GM19463 (cell line): ENCODE measurements at regions not wholly inside any gene's neighbourhood (a gene's known extent, or its start where the extent isn't known, plus 50 kb on each side); places are given as distances from the start of the nearest gene placed in this dataset.
"Not testable (repeated sequence)": the region's sequence is repeated elsewhere in the genome, so short reads cannot be mapped to it uniquely, and the experiment has no call there.

ENCODE experiments used
- ATAC-seq: cut with Tn5 transposase; IDR thresholded peaks from one replicate; pipeline ENCODE4 v1.9.1; 2021; ENCODE audit warnings: mild to moderate bottlenecking, moderate library complexity; ENCODE audit not compliant: unreplicated experiment

DNA sequence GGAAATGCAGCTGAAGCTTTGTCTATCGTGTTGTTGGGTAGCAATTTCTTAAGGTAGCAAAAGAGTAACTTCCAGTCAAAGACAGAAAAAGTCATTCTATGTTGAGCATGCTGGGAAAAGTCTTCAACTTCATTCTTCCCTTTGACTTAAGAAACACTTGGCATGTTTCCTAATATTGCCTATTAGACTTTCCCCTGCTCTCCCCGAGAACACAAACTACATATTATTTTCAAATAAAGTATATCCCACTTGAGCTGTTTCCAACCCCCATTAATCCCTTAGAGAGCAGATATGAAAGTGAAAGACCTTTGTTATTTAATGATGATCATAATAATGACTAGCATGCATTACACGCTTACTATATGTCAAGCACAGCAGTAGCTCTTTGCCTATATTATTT lies 136.0 kb upstream of the SPOPL start:
- ATAC-seq, result no peak

DNA sequence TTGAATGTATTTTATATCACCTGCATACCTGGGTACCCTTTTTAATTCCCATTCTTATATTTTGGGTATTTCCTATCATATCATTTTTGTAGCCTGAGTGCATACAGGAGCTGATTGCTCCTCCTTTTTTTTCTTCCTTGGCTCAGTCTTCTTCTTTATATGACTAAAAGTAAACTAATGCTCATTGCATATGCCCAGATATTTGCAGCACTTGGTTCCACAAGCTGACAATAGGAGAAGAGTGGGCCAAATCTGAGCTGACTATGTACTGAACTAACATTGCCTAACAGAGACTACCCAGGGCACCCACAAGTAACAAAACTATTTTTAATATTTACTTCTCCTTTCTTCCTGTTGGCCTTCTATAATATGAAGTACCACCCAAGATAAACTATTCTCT lies 131.7 kb upstream of the SPOPL start:
- ATAC-seq, result no peak

DNA sequence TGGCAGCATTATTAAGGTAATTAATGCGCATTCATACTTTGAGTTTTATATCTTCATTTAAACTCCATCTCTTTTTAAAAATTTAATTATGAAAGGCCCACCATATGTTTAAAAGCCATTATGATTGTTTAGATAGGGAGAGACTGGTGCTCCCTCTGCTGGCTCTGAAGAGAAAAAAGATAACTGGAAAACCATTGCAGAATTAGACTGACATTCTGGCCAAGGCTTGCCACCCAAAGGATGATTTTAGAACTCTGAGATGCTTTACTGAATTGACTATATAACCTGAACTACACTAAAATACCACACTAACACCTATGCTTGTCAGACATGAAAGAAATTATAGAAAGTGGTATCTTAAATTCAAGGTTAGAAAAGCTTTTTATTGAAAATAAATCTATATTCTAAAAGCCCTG lies 127.6 kb upstream of the SPOPL start:
- no peak for ATAC-seq

DNA sequence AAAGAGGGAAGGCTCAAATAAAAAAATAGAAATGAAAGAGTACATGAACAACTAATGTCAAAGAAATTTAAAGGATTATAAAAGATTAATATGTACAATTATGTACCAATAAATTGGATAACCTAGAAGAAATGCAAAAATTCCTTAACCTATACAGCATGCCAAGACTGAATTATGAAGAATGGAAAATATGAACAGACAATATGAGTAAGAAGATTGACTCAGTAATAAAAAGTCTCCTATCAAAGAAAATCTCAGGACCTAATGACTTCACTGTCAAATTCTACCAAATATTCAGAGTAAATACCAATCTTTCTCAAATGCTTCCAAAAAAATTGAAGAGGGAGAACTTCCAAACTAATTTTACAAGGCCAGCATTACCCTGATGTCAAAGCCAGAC lies 120.2 kb upstream of the SPOPL start:
- no peak for ATAC-seq

DNA sequence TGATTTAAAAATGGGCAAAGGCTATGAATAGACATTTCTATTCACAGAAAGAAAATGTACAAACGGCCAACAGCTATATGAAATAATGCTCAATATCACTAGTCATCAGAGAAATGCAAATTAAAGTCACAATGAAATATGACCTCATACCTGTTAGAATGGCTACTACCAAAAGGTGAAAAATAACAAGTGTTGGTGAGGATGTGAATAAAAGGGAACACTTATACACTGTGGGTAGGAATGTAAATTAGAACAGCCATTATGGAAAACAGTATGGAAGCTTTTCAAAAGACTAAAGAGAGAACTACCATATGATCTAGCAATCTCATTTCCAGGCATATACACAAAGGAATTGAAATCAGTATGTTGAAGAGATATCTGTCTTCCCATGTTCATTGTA lies 118.9 kb upstream of the SPOPL start:
- no peak for ATAC-seq

DNA sequence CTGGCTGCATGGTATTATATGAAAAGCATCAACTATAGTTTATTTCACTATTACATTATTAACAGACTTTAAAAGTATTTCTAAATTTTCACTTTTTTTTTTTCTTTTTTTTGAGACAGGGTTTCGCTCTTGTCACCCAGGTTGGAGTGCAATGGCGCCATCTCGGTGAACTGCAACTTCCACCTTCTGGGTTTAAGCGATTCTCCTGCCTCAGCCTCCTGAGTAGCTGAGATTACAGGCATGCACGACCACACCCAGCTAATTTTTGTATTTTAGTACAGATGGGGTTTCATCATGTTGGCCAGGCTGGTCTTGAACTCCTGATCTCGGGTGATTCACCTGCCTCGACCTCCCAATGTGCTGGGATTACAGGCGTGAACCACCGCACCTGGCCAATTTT lies 115.4 kb upstream of the SPOPL start:
- ATAC-seq, result not testable (repeated sequence)

DNA sequence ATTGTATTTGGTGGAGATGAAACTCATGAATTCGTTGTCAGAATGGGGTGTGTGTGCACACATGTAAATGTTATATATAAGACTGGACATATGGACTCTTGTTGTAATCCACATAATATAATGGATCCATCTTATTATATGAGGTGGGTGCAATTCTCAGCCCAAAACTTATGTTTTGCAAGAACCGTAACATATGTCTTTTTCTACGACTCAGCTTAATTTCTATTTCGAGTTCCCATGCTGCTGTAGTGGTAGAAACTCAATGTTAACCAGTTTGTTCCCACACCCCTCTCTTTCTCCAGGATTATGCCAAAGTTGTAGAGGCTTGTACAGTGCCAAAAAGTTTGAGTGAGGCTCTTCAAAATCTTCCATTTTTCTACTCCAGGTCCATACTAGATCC lies 112.5 kb upstream of the SPOPL start:
- no peak for ATAC-seq

DNA sequence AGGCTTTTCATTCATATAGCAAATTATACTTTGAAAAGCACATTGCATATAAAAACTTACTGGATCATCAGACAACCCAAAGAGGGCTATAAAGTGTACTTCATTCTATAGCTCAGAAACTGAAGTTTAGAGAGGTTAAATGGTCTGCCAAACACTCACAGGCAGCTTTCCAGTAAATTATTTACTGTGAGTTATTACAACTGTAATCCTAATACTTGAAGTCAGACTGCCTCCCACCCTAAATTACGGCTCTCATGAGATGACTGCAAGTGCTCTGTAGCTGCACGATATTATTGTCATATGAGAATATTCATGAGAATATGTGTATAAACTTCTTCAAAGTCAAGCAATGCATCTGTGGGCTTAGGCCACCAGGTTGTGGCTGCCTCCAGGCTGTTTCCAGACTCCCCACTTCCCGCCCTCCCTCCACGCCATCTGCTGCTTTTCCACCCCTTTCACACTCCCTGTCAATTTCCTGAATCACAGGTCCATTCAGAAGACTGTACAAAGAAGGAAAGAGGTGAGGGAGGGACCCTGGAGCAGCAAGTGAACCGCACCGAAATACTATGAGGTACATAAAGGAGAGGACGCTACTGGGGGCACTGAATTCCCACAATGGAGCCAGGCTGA lies 111.1 kb upstream of the SPOPL start:
- no peak for ATAC-seq

DNA sequence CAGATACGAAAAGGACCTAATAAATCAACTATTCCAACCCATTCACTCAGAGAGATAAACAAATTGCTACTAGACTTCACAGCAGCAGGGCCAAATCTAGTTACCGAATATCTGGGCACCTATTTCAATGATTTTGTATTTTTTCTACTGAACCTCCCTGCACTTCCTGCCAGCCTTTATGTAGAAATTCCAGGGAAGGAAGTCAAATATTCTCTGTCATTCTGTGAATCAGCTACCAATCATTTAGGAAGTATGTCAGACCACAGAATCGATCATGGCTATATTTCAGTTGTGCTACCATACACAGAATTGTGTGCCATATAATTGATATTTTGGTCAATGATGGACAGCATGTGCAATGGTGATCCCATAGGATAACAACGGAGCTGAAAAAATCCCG lies 109.6 kb upstream of the SPOPL start:
- no peak for ATAC-seq

DNA sequence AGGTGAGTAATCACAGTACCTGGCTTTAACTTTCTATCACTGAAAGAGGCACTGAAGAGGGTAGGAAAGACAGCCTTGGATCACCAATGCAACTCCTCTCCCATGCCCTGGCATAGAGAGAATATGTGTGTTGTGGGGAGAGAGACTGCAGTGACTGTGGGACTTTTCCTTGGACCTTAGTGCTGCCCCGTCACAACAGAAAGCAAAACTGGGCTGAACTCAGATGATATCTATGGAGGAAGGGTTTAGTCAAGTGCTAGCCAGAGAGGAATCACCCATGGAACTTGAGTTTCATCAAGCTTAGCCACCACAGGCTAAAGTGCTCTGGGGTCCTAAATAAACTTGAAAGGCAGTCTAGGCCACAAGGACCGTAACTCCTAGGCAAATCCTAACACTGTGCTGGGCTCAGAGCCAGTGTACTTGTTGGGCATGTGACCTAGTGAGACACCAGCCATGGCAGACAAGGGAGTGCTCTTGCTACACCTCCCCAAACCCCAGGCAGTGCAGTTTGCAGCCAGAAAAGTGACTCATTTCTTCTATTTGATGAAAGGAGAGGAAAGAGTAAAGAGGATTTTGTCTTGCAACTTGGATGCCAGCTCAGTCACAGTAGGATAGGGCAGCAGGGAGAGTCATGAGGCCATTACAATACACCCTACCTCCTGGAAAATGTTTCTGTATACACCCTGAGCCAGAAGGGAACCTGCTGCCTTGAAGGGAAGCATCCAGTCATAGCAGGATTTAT lies 105.8 kb upstream of the SPOPL start:
- no peak for ATAC-seq

DNA sequence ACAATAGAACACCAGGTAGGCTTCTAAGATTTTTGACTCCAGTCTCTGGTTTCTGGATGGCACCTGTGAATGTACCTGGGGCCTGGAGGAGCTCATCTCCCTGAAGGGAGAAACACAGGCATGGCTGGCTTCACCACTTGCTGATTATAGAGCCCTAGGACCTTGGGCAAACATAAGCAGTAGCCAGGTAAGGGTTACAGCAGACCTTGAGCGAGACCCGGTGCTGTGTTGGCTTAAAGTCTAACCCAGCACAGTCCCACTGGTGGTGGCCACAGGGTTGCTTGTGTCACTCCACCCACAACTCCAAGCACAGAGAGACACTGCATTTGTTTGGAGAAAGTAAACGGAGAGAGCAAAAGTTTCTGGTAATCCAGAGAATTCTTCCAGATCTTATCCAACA lies 104.7 kb upstream of the SPOPL start:
- no peak for ATAC-seq

DNA sequence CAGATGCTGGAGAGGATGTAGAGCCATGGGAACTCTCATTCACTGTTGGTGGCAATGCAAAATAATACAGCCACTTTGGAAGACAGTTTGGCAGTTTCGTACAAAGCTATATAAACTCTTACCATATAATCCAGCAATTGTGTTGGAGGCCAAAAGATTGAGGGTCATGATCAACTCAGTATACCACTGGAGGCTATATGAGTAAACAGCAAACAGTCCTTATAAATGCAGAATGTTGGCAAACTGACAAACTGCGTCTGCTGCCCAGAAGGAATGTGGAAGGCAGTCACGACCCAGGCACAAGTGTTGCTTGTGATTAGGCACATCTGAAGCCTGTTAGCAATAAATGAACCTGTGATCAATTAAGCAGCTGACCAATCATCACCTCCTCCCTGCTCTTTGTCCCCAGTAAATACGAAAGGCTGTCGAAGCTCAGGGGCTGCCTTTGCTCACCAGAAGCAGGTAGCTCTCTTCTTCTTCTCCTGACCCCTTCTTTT lies 98.1 kb upstream of the SPOPL start:
- ATAC-seq, result no peak

DNA sequence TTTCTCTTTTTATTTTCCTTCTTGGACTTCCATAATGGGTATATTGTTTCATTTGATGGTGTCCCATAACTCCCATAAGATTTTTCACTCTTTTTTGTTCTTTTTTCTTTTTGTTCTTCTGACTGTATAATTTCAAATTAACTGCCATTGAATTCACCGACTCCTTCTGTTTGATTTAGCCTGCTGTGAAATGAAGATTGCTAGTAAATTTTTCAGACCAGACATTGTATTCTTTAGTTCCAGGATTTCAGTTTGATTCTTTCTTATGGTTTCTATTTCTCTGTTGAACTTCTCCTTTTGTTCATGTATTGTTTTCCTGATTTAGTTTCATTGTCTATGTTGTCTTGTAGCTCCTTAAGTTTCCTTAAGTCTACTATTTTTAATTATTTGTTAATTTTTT lies 87.6 kb upstream of the SPOPL start:
- no peak for ATAC-seq

DNA sequence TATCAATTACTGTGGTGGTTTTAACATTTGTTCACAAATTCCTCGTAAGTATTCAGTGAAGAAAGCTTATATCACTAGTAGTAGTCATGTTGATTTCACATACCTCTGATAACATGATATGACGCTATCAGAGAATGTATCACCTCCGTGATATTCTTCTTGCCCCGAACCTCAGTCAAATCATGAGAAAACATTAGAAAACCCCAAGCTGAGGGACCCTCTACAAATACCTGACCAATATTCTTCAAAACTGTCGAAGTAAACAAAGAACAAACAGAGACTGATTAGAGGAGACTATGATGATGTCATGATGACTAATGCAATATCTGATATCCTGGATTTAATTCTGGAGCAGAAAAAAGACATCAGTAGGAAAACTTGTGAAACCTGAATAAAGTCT lies 85.6 kb upstream of the SPOPL start:
- no peak for ATAC-seq

DNA sequence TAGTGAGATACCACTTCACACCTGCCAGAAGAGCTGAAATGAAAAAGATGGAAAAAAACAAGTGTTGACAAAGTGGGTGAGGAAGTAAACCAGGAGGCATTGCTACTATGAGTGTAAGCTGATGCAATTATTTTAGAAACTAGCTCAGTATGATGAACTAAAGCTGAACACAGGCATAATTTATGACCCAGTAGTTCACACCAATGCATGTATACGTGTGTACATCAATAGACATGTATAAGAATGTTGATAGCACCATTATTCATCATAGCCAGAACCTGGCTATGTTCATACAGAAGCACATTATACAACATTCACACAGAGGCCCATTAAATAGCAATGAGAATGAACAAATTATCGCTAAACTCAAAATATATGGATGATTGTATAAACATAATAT lies 83.1 kb upstream of the SPOPL start:
- ATAC-seq, result no peak

DNA sequence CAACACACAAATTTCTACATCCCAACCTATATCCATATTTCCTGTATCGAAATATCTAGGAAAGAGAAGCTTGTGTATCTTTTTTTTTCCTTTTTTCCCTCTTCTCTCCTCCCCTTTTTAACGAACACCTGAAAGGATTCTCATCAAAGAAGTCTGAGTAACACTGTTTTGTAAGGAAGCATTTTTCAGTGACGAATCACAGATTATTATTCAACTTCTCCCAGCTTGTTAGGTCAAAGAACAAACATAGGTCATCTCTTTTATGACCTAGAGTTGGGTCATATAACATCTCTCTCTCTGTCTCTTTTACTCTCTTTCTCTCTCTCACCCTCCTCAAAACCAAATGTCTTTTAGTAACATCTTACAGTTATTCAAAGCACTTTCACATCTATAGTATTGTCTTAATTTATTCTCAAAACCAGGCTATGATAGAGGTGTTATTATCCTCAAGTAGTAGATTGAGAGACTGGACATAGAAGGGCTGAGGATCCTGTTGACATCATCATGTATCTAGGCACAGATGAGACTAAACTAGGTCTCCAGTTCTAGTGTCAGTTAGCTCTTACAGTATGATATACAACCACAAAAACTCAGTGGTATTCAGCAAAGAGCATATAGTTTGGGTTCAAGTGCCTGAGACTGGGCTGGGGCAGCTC lies 80.1 kb upstream of the SPOPL start:
- no peak for ATAC-seq

DNA sequence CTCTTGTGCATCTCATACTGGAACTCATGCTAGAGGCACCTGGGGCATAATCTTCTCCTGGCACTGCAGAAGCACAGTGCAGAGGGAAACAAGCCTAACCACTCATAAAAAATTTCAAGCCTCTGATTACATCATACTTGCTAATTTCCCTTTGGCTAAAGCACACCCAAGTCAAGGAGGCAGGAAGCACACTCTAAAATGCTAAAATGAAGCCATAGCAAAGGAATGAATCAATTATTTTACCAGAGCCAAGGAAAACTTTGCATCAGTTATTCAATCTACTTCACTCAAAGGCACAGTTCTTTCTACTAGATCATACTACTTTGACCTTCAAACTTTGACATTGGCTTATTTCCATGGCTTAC lies 79.6 kb upstream of the SPOPL start:
- no peak for ATAC-seq

DNA sequence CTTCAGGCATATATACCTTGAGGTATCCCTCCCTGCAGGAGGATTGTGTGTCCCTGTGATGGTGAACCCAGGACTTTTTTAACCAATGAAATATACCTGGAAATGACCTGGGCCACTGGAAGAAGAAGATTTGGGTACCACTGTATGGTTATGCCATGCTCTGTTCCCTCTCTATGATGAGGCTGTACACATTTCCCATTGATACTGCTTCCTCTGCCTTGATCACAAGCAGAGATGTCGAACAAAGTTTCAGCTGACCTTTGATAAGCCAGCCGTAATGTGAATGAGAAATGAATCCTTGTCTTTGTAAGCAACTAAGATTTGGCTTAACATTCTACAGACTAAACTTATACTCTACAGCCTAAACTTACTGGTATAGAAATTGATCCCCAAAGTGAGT lies 78.4 kb upstream of the SPOPL start:
- no peak for ATAC-seq

DNA sequence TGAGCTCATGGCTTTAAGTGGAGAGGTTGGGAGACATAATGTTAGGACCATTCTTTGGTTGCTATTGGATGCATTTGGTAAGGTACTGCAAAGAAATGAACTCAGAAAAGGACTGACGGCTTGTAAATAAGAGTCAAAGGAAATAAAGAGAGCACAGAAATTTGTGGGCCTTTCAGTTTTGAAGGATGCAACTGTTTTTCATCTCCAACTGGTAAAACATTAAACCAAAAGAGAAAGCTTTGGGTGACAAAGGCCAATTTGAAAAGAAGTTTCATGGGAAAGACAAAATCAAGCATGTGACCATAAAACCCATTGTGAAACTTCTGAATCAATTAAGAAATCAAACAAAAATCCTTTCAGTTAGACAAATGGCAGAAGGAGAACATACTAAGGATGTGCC lies 77.8 kb upstream of the SPOPL start:
- ATAC-seq, result no peak

DNA sequence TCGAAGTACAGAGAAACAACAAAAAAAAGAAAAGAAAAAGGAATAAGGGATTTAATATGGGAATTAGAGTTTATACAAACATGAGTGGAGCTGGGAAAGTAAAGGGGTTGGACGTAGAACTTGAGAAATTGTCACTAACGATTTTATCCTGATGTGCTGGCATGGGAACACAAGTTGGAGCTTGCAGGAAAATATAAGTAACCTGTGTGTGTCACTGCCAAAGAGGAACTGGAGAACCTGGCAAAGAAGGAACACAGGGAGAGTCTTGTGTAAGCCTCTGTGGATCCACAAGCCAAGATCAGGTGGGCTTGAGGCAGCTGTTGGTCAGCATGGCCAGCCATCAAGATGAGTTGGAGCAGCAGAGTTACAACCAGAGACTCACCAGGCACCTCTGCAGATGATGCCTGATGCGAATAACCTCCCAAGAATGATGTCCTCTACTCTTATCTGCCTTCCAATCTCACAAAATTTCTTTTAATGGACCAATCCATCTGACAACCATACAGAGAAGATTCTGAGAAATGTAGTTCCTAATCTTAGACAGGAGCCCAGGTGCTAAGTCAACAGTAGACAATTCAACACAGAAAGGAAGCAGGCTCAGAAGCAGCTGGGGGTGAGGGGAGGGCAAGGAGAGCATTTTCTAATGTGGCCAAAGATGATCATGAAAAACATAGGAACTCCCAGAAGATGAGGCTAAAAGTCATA lies 77.0 kb upstream of the SPOPL start:
- ATAC-seq, result no peak

DNA sequence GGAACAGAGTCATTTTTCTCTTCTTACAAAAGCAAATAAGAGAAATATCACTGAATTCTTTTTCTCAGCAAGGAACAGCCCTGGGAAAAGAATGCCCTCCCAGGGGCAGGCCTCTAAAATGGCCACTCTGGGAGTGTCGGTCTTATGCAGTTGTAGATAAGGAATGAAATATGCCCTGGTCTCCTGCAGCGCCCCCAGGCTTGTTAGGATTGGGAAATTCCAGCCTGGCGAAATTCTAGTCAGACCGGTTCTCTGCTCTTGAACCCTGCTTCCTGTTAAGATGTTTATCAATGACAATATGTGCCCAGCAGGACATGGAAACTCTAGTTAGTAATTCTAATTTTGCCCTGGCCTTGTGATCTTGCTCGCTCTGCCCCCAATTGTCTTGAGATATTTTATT lies 75.5 kb upstream of the SPOPL start:
- not testable (repeated sequence) for ATAC-seq
